GM18867 (cell line): ENCODE measurements at regions not wholly inside any gene's neighbourhood (a gene's known extent, or its start where the extent isn't known, plus 50 kb on each side); places are given as distances from the start of the nearest gene placed in this dataset.

Source experiments
- ATAC-seq: cut with Tn5 transposase; IDR thresholded peaks from one replicate; pipeline ENCODE4 v1.9.1; 2021; ENCODE audit warnings: mild to moderate bottlenecking, moderate library complexity; ENCODE audit not compliant: unreplicated experiment

GRCh38 chr5:174229514-174230370, 184.2 kb downstream of the NSG2 start:
- no peak for ATAC-seq

DNA sequence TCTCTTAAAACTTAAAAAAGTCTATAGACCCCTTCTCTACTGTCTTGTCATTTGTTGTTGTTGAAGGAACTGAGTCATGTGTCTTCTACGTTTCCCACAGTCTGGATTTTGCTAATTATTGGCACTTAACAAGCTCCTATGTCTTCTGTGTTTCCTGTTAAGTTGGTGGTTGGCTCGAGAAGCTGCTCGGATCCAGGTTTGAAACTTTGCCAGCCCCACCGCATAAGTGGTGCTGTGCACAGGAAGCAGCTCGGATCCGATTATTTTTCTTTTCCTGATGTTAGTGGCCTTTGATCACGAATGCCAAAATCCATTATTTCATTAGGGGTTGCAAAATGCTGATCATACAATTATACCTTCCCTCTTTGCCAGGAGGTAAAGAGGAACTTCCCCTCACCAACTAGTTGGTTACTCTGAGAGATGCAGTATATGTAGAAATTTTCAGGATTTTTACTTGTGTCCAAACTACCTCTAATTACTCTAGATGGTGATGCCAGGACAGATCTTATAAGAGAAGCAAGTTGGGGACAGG, 186.5 kb downstream of the NSG2 start:
- no peak for ATAC-seq

DNA sequence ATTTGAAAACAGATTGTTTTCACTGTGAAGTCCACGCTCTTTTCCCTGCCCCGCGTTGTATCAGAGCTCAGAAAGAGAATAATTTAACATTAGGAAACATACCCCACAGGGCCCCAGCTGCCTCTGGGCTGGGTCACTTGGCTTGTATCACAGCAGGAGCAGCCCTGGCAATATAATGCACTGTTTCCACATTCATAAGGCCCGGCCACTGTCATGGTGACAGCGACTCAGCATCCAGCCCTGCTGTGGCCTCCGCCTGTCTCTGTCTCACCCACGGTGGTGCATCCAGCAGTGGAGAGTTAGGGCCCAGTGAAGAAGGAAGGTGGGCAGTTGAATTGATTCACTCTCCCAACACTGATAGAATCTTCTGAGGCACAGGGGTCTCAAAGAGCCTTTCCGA, 188.9 kb downstream of the NSG2 start:
- no peak for ATAC-seq

GRCh38 chr5:174235221-174236011, 189.9 kb downstream of the NSG2 start:
- ATAC-seq, result no peak

GRCh38 chr5:174236070-174236469, 190.6 kb downstream of the NSG2 start:
- no peak for ATAC-seq

- no peak for ATAC-seq
Observed at GRCh38 chr5:174239718-174240117, 194.2 kb downstream of the NSG2 start.

- no peak for ATAC-seq
Observed at GRCh38 chr5:174242573-174242972, 197.1 kb downstream of the NSG2 start.

GRCh38 chr5:174243904-174244303, 198.4 kb downstream of the NSG2 start:
- ATAC-seq, result no peak

GRCh38 chr5:174245516-174246075, 200.1 kb downstream of the NSG2 start:
- ATAC-seq, result no peak

DNA sequence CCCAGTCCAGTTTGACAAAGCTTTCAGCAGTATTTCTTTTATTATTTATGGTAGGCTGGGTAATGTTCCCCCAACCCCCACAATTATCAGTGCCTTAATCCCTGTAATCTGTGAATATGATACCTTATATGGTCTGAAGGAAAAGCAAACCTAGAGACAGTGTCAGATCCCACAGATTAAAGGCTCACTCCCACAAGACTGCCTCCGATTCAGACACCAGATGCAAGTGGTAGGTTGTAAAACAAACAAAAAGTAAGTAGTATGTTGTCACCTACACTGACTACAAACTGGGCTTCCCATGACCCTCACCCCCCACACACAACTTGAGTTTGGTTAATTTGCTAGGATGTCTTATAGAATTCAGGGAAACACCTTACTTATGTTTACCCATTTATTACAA, 201.2 kb downstream of the NSG2 start:
- no peak for ATAC-seq

GRCh38 chr5:174247301-174247700, 201.8 kb downstream of the NSG2 start:
- ATAC-seq, result no peak

GRCh38 chr5:174251305-174252000, 205.9 kb downstream of the NSG2 start:
- ATAC-seq, result no peak

- ATAC-seq, result no peak
Observed at GRCh38 chr5:174252121-174252520, 206.6 kb downstream of the NSG2 start.

- ATAC-seq, result no peak
Observed at GRCh38 chr5:174259696-174260420, 214.4 kb downstream of the NSG2 start.

GRCh38 chr5:174271316-174271715, 225.8 kb downstream of the NSG2 start:
- no peak for ATAC-seq

- ATAC-seq, result peak; percentile 11
Observed at GRCh38 chr5:174272671-174273070, 227.2 kb downstream of the NSG2 start.

DNA sequence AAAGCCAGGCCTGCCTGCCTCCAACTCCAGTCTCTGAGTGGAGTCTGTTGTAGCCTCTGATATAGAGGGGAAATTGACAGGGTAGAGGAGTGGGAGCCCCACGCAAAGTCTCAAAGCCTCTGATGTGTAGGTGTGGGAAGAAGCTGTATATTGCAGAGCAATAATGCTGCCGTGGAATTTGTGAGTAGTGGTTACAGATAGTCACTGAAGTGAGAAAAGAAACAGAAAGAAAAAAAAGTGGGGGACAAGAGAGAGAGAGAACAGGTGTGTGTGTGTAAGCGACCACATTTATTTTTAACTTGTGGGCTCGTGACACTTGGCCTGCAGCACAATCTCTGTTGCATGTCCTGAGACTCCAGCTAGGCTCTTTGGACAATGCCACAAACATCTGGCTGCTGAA, 227.8 kb downstream of the NSG2 start:
- peak; percentile 87 for ATAC-seq

GRCh38 chr5:174275959-174276358, 230.5 kb downstream of the NSG2 start:
- no peak for ATAC-seq

GRCh38 chr5:174281089-174281760, 235.7 kb downstream of the NSG2 start:
- no peak for ATAC-seq

DNA sequence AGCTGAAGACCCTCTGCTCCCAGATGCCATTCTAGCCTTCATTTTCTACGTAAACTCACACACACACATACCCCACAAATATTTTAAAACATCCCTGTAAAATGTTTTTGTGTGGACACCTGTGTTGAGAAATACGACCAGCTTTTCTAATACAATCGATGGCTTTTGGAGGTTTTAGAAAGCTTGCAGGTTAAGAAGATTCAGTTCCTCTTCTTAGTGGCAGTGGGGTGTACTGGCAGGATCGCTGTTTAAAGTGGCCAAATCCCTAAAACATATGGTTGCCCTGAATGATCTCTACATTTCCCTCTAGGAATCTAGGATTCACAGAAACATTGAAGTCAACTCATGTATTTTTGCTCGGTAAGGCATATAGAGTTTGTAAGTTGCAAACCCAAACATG, 236.3 kb downstream of the NSG2 start:
- ATAC-seq, result peak; percentile 61
